PC-9 (cell line): ENCODE measurements at regions not wholly inside any gene's neighbourhood (a gene's known extent, or its start where the extent isn't known, plus 50 kb on each side); places are given as distances from the start of the nearest gene placed in this dataset.

ENCODE experiments used
- BruUV-seq: library from RNA; stranded (reverse); fragments of 400-500 nt; replicated peaks from 2 replicates; lab custom pipeline; 2021; lab: Mats Ljungman, UMichigan
- CTCF ChIA-PET: fragments of 300-600 bp; sonication (Branson Sonifier 250); formaldehyde crosslinking; loops from one replicate; lab custom pipeline; 2022; ENCODE audit warnings: antibody characterized with exemption; lab: Charles Lee
- POLR2A ChIA-PET: fragments of 300-600 bp; sonication (Branson Sonifier 250); formaldehyde crosslinking; loops from one replicate; lab custom pipeline; 2022; ENCODE audit warnings: antibody characterized with exemption; ENCODE audit not compliant: unreplicated experiment; lab: Charles Lee
- DNase-seq, 2 experiments: peaks; one replicate each; pipeline versions ENCODE4 v3.0.0 to v3.0.0-alpha.2; 2015 to 2022; ENCODE audit warnings: mixed read lengths in 1 of 2
- H2AFZ ChIP-seq: fragments of 200-600 bp; sonication (generic); 2 replicates; pipeline ENCODE4 v1.8.1; 2017; ENCODE audit warnings: antibody characterized with exemption
- H3F3A ChIP-seq: fragments of 200-600 bp; sonication (generic); 2 replicates; pipeline ENCODE4 v1.8.1; 2017; ENCODE audit warnings: antibody characterized with exemption, mild to moderate bottlenecking, low read depth; ENCODE audit not compliant: insufficient read depth
- H3K27ac ChIP-seq: fragments of 200-600 bp; sonication (generic); 2 replicates; pipeline ENCODE4 v1.6.1; 2016; ENCODE audit warnings: mixed run types
- H3K27me3 ChIP-seq: fragments of 200-600 bp; sonication (generic); 2 replicates; pipeline ENCODE4 v1.6.1; 2016; ENCODE audit warnings: low read depth, mixed run types; ENCODE audit not compliant: insufficient read depth
- H3K36me3 ChIP-seq: fragments of 200-600 bp; sonication (generic); 2 replicates; pipeline ENCODE4 v1.6.1; 2016; ENCODE audit warnings: low read depth, mixed run types
- H3K4me1 ChIP-seq: fragments of 200-600 bp; sonication (generic); replicated peaks from 2 replicates; pipeline ENCODE4 v1.6.1; 2016; ENCODE audit warnings: mixed run types; ENCODE audit not compliant: insufficient read depth
- H3K4me2 ChIP-seq: fragments of 200-600 bp; sonication (generic); 2 replicates; pipeline ENCODE4 v1.6.1; 2017; ENCODE audit warnings: mixed run types
- H3K4me3 ChIP-seq: fragments of 200-600 bp; sonication (generic); 2 replicates; pipeline ENCODE4 v1.6.1; 2016; ENCODE audit warnings: mixed run types
- H3K79me2 ChIP-seq: fragments of 200-600 bp; sonication (generic); 2 replicates; pipeline ENCODE4 v1.6.1; 2017; ENCODE audit warnings: low read depth, mixed run types
- H3K9me2 ChIP-seq: fragments of 200-600 bp; sonication (generic); 2 replicates; pipeline ENCODE4 v1.8.1; 2017; ENCODE audit warnings: mild to moderate bottlenecking; ENCODE audit not compliant: insufficient read depth
- H3K9me3 ChIP-seq: fragments of 200-600 bp; sonication (generic); 2 replicates; pipeline ENCODE4 v1.8.1; 2016; ENCODE audit warnings: low read depth; ENCODE audit not compliant: insufficient read depth
- H4K20me1 ChIP-seq: fragments of 200-600 bp; sonication (generic); 2 replicates; pipeline ENCODE4 v1.8.1; 2017; ENCODE audit not compliant: insufficient read depth
- CTCF ChIP-seq: fragments of 200-600 bp; sonication (generic); conservative IDR thresholded peaks from 2 replicates; pipeline ENCODE4 v1.6.1; 2017; ENCODE audit warnings: mixed run types, antibody characterized with exemption, mild to moderate bottlenecking, moderate library complexity
- EZH2 ChIP-seq: fragments of 200-600 bp; sonication (generic); IDR thresholded peaks from 2 replicates; pipeline ENCODE4 v1.8.0; 2017; ENCODE audit warnings: antibody characterized with exemption, low read depth
- intact Hi-C: fragments of 100-400 bp; cut with micrococcal nuclease; formaldehyde crosslinking; loops from one replicate; pipeline ENCODE4 v1.10.0; 2022; ENCODE audit not compliant: unreplicated experiment

DNA sequence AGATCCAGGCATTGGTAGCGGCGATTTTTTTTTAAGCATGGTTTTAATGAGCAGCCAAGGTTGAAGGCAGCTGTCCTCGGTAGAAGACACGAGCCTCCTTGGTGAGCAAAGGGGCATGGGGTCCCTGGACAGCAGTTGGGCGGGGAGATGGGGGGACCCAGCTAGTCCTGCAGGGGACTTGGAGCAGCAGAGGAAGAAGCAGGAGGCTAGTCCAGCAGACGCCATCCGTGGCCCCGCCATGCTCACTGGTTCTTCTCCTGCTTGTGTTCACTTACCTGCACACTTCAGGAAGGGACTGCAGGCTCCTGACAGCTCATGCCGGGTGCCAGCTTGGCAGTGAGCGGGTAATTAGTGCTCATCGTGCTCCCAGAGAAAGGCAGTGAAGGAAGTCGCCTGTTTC is 130.2 kb upstream of the CDH5 start:
- no peaks in the 10 kb centered on the region for H3K4me1 ChIP-seq
- no peaks in the 10 kb centered on the region for H3F3A ChIP-seq
- no peak overlapping the region for H3K4me2 ChIP-seq
- H3K9me2 ChIP-seq = no peaks in the 10 kb centered on the region
- H3K27ac ChIP-seq = no peak overlapping the region
- intact Hi-C loops = no loop called here
- no peak for TF ChIP-seq CTCF
- TF ChIP-seq EZH2 = no peak
- H2AFZ ChIP-seq = no peak overlapping the region
- H3K27me3 ChIP-seq = peaks cover 99% of the 10 kb centered on the region
- H3K9me3 ChIP-seq = no peaks in the 10 kb centered on the region
- H3K36me3 ChIP-seq = no peaks in the 10 kb centered on the region
- H3K79me2 ChIP-seq = no peaks in the 10 kb centered on the region
- BruUV-seq = no TSS peak
- no peaks in the 10 kb centered on the region for H4K20me1 ChIP-seq
- no peak overlapping the region for H3K4me3 ChIP-seq
- no peak for DNase-seq
- ChIA-PET CTCF (no interaction called here), POLR2A (no interaction called here)

DNA sequence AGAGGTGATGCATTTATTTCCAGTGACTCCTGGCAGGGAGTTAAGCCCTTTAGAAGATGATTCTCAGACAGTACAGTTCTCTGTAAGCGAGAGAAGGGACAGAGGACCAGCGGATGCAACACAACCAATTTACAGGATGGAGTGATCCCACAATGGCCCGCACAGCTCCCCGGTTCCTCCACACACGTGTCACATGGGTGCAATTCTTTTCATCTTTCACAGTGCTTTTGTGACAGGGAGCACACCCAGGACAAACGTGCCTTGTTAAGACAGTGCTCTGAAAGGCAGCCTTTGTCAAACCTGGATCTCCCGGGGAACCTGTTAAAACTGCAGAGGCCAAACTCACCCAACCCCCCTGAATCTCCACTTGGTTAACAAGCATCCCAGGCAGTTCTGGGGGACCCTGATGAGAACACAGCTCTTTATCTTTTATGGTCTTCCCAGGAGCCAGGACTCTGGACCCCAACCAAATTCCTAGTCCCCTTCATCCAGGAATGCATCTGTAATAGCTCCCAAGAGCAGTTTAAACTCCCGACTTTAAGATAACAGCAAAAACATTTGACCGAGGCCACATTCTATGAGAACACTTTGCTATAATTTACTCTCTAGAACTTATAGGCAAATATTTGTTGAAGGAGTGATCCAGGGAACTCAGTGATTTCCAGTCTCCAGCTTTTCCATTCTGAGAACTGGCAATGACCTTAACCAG is 134.9 kb upstream of the CDH5 start:
- ChIA-PET POLR2A (no interaction called here), CTCF (no interaction called here)
- no TSS peak for BruUV-seq

DNA sequence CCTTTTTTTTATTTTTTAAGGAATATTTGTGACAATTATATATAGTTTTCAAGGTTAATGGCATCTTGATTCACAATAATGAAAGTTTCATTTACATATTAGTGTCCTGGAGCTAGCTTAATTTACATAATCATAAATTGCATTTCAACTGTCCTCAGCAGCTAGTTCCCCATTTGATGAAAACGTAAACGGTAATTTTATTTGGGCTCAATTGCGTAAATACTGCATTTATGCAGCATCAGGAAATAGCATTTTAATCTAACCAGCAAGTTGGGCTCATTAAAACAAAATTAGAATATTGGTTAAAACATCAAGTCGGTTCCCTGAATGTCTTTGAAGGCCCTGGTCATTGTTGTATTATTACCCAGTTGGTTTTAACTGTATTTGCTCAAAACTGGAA is 136.8 kb upstream of the CDH5 start:
- no peak overlapping the region for H3K27ac ChIP-seq
- intact Hi-C loops = no loop called here
- H4K20me1 ChIP-seq = no peaks in the 10 kb centered on the region
- no peak overlapping the region for H2AFZ ChIP-seq
- H3K27me3 ChIP-seq = peaks cover 100% of the 10 kb centered on the region
- H3K9me2 ChIP-seq = no peaks in the 10 kb centered on the region
- ChIA-PET CTCF (no interaction called here), POLR2A (no interaction called here)
- H3F3A ChIP-seq = no peaks in the 10 kb centered on the region
- no peaks in the 10 kb centered on the region for H3K79me2 ChIP-seq
- no peaks in the 10 kb centered on the region for H3K4me1 ChIP-seq
- TF ChIP-seq EZH2 (no peak), CTCF (no peak)
- DNase-seq = no peak
- H3K4me3 ChIP-seq = no peak overlapping the region
- no peaks in the 10 kb centered on the region for H3K9me3 ChIP-seq
- no peak overlapping the region for H3K4me2 ChIP-seq
- H3K36me3 ChIP-seq = no peaks in the 10 kb centered on the region
- BruUV-seq = no TSS peak

More for the DNA sequence above, 134.9 kb upstream of the CDH5 start:
- no peak overlapping the region for H3K27ac ChIP-seq
- H2AFZ ChIP-seq = no peak overlapping the region
- no peaks in the 10 kb centered on the region for H3K4me1 ChIP-seq
- H3K36me3 ChIP-seq = no peaks in the 10 kb centered on the region
- no peaks in the 10 kb centered on the region for H3F3A ChIP-seq
- H3K27me3 ChIP-seq = peaks cover 100% of the 10 kb centered on the region
- no peaks in the 10 kb centered on the region for H4K20me1 ChIP-seq
- TF ChIP-seq EZH2 = 0 out of 2 replicates have a peak, but pooled peaks have one; percentile 42
- TF ChIP-seq CTCF = no peak
- no peak overlapping the region for H3K4me2 ChIP-seq
- H3K9me3 ChIP-seq = no peaks in the 10 kb centered on the region
- intact Hi-C loops = no loop called here
- no peak overlapping the region for H3K4me3 ChIP-seq
- no peaks in the 10 kb centered on the region for H3K79me2 ChIP-seq
- DNase-seq = no peak
- H3K9me2 ChIP-seq = no peaks in the 10 kb centered on the region
